ENCODE measurements at regions not wholly inside any gene's neighbourhood (a gene's known extent, or its start where the extent isn't known, plus 50 kb on each side); places are given as distances from the start of the nearest gene placed in this dataset.

DNA sequence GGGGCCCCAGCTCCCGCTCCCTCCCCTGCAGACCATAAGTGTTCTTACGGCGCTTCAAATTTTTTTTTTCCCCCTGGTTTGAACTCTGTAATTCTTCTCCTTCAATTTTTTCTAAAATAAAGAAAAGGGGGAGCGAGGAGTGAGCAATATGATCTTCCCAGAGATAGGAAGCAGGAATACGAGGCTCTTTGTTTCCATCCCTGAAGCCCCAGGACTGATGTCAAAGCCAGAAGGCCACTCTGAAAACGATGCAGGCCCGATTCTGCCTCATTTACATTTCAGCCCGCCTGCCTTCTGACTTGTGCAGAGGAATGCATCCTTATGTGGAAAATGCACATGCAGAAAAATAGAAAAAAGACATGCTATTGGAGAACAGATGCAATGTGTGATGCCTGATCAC, 401.5 kb upstream of the MKI67 start:
- no peak for DNase-seq

DNA sequence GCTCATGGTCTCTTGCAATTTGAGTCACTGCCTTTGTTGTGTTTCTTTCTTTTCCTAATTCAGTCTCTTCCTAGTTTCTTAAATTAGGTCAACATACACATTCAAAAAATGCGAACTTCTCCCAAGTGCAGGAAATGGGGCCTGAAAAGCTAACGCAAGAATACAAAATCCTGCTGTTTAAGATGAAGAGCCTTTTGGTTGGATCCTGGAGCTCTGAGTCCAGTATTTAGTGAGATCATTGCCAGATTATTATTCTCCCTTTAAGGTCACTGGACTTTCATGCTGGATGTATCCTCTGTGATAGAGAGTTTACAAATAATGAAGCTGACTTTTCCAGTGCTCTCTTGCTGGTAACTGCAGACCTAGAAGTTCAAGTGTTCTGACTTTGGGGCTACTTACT, 401.9 kb upstream of the MKI67 start:
- DNase-seq: peak in 1 of 3 donors; percentile 66

GRCh38 chr10:128528781-128529180, 402.6 kb upstream of the MKI67 start:
- no peak for DNase-seq

- peak in 1 of 3 donors; percentile 60 for DNase-seq
Observed at GRCh38 chr10:128529225-128529624, 403.0 kb upstream of the MKI67 start.

DNA sequence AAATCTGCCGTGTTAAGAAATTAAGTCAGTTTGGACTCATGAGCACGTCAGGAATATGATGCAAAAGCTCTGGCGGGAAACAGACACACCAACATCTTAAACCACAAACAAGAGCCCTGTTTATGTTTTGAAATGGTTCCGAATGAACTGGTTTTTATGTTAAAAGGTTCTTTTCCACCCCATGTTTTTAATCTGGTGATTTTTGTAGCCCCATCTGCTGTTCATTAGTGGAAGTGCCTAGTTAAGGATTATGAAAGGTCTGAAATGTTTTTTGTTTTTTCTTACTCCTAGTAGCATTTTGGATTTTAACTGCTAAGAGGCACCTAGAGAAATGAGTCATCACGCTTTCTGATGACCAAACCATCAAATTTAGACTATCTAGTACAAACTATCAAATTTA, 404.1 kb upstream of the MKI67 start:
- DNase-seq: peak in 1 of 3 donors; percentile 78

DNA sequence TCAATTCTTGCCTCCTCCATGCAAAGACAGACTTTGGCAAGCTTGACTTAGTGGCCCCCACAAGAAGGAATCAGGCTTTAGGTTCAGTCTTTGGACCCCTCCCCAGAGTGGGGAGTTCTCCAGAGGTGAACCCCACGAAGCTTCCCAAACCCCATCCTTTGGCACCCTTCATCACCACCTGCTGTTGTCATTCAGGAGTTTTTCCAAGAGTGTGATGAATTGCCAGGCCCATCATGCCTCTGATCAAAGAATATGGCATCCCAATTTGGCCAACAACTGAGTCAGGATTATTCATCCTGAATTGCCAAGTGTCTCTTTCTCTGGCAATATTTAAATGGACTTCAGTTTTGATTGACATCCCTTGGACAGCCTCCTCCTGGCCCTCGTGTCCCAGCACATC, 404.7 kb upstream of the MKI67 start:
- DNase-seq: no peak

GRCh38 chr10:128534686-128535085, 408.5 kb upstream of the MKI67 start:
- DNase-seq: no peak

DNA sequence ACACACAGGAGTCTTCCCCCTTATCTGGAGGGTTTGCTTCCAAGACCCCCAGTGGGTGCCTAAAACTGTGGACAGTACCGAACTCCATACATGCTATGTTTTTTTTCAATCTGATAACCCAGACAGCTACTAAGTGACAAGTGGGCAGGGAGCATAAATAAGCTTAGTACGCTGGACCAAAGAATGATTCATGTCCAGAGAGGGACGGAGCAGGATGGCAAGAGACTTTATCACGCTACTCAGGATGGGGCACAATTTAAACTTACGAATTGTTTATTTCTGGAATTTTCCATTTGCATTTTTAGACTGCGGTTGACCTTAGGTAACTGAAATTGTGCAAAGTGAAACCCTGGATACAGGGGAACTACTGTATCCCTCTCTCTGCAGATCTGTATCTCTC, 410.0 kb upstream of the MKI67 start:
- DNase-seq: no peak

- peak in 1 of 3 donors; percentile 67 for DNase-seq
Observed at GRCh38 chr10:128537834-128538330, 411.7 kb upstream of the MKI67 start.

DNA sequence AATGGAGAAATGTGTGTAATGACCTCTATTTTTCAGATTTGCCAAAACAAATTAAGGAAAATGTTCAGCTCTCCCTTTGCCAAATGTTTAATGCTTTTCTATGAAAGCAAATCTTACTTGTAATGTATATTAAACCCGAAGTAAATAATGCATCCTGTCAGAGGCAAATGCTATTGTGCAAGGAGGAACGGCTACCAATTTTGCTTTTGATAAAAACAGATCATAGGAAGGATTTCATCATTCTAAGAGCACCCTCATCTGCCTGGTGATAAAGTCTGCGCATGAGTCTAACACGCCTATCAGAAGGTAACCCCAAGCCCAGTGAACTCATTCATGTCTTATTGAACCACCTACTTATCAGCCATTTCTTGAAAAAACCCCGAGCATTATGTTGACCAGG, 412.4 kb upstream of the MKI67 start:
- DNase-seq: peak in 1 of 3 donors; percentile 55

DNA sequence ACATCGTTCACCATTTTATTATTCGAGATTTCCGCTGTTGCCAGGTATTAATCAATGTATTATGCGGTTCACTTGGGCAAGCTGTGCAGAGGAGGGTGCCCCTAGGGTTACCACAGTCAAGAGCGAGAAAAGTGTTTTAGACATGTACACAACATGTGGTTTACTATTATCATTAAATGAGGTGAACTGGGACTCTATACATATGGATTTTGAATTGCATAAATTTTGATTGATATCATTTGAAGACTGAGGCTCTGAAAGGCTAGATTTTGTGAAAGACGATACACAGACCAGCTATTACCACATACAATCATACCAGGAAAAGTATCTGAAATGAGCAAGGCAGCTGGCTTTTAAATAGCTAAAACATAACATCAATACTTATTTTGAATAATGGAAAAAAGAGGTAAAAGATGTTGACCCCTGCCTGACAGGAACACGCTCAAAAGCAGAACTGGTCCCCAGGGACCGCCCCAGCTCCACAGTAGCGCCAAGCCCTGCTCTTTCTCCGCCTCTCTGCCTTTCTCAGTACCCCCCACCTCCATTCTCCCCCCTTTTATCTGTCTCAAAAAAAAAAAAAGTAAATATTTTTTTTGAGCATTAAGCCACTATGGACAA, 413.4 kb upstream of the MKI67 start:
- DNase-seq: peak in 2 of 3 donors; percentile 70 to 86

GRCh38 chr10:128540128-128540762, 414.0 kb upstream of the MKI67 start:
- DNase-seq: peak in 2 of 3 donors; percentile 85 to 95

GRCh38 chr10:128540781-128541761, 414.8 kb upstream of the MKI67 start:
- peak; percentile 71 to 92 (median 85) for DNase-seq

DNA sequence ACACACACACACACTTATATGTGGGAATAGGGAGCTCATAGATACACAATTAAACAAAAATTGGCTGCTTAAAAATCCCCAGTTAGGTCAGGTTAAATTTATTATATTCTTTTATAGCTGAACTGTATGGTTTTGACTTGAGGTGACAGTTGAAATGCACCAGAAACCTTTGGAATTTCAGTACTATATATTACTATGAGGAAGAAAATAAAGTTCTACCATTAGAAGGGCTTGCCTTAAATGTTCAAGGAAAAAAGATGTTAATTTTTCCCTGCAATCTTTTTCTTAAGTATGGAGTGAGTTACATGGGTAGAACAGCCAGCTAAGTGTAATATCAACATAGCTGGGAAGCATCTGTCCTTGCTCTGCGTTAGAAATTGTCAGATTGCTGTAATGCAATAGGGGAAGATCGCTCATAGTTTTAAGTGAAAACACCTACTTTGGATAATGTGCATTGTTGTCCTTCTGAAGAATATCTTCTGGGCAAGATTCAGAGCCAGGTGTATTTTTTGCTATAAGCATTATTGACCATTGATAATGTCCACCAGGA, 415.8 kb upstream of the MKI67 start:
- DNase-seq: peak in 1 of 3 donors; percentile 63

GRCh38 chr10:128542659-128543058, 416.4 kb upstream of the MKI67 start:
- no peak for DNase-seq

GRCh38 chr10:128543151-128543550, 416.9 kb upstream of the MKI67 start:
- no peak for DNase-seq

GRCh38 chr10:128545216-128545615, 419.0 kb upstream of the MKI67 start:
- DNase-seq: no peak

- no peak for DNase-seq
Observed at GRCh38 chr10:128546651-128547165, 420.5 kb upstream of the MKI67 start.

DNA sequence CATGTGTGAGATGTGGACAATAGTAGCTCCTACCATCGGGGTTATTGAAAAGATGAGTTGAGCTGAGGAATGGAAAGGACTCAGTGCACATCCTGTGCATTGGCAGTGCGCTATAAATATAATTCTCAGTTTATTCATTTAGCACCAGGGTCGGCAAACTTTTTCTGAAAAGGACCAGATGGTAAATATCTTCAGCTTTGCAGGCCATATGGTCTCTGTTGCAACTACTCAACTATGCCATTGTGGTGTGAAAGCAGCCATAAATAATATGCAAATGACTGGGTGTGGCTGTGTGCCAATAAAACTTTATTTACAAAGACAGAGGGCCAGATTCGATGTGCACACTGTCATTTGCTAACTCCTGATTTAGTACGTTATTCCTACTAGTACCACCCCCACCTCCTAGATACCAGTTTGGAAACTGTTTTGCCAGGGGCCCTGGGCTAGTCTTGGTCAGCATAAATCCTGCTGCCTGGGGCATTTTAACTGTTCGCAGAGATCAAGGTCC, 422.9 kb upstream of the MKI67 start:
- no peak for DNase-seq

DNA sequence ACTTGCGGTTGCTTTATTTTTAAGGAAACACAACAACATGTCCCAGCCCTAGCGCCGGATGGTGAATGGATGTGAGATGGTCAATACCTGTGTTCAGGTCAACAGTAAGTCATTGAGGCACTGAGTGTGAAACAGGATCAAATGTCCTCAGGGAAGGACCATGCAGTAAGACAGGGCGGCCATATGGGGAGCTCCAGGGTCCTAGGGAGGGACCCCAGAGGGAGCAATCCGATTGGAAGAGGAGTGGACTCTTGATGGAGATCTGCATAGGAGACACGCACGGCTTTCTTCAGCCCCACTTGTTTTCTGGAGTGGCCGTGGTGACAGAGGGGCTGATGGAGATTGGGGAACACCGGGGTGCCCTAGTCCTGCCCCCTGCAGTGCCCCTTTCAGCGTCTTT, 423.8 kb upstream of the MKI67 start:
- no peak for DNase-seq

DNA sequence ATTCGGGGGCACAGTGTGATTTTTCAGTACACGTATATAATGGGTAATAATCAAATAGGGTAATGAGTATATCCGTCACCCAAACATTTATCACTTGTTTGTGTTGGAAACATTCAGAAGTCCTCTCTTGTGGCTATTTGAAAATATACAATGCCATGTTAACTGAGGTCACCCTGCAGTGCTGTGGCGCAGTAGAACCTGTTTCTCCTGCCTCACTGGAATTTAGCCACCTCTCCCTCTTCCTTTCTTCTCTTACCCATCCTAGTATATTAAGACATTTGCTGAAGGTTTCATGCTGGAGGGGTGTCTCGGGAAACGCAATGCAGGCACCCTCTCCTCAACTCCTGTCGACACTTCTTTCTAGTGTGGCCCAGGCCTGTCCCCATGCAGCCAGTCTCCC, 425.3 kb upstream of the MKI67 start:
- no peak for DNase-seq

DNA sequence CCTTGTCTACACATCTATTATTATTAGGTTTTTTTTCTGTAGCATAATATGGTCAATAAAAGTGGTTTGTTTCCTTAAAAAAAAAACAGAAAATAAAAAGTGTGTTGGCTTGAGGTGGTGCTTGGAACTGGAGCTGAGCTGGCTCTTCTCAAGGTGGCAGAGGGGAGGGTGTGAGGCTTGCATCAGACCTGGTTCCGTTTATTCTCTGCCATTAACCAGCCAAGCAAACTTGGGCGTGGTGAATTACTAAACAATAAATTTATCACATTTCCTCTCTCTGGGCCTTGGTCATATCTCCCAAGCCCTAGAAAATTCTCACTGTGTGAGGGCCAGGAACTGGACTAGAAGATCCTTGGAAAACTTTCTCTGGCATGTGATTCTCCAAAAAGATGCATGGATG, 427.5 kb upstream of the MKI67 start:
- no peak for DNase-seq

All from muscle of back (tissue), 3 donors.